Osteoblast (primary cell): ENCODE measurements at regions not wholly inside any gene's neighbourhood (a gene's known extent, or its start where the extent isn't known, plus 50 kb on each side); places are given as distances from the start of the nearest gene placed in this dataset.

ENCODE experiments used
- DNase-seq: peaks from one replicate; pipeline ENCODE4 v3.0.0; 2011; ENCODE audit warnings: low spot score, mixed read lengths; ENCODE audit not compliant: insufficient read length; ENCODE audit errors: missing footprints
- H2AFZ ChIP-seq: 2 replicates; pipeline ENCODE4 v1.6.0; 2011; ENCODE audit warnings: mild to moderate bottlenecking, low read length
- H3K27ac ChIP-seq: 2 replicates; pipeline ENCODE4 v1.5.1; 2011; ENCODE audit warnings: mild to moderate bottlenecking, low read depth, low read length, moderate library complexity
- H3K27me3 ChIP-seq: 2 replicates; pipeline ENCODE4 v1.6.0; 2012; ENCODE audit warnings: mild to moderate bottlenecking, control low read depth, inconsistent platforms, low read length, moderate library complexity; ENCODE audit not compliant: insufficient read depth
- H3K36me3 ChIP-seq: 2 replicates; pipeline ENCODE4 v1.5.1; 2011; ENCODE audit warnings: mild to moderate bottlenecking, low read length, control low read depth, moderate library complexity; ENCODE audit not compliant: insufficient read depth
- H3K4me1 ChIP-seq: 2 replicates; pipeline ENCODE4 v1.5.1; 2011; ENCODE audit warnings: mild to moderate bottlenecking, low read length, control low read depth, moderate library complexity; ENCODE audit not compliant: insufficient read depth
- H3K4me2 ChIP-seq: 2 replicates; pipeline ENCODE4 v1.6.0; 2011; ENCODE audit warnings: mild to moderate bottlenecking, low read length; ENCODE audit not compliant: insufficient read depth
- H3K4me3 ChIP-seq: fragments of 200-600 bp; sonication (generic); 3 replicates; pipeline ENCODE4 v1.5.1; 2012; ENCODE audit warnings: mild to moderate bottlenecking, low read length, inconsistent platforms; ENCODE audit not compliant: insufficient read depth
- H3K79me2 ChIP-seq: 2 replicates; pipeline ENCODE4 v1.6.0; 2012; ENCODE audit warnings: mild to moderate bottlenecking, low read length, control low read depth, inconsistent platforms; ENCODE audit not compliant: insufficient read depth
- H3K9me3 ChIP-seq: 2 replicates; pipeline ENCODE4 v1.5.1; 2011; ENCODE audit warnings: low read depth, low read length, control low read depth
- H4K20me1 ChIP-seq: 2 replicates; pipeline ENCODE4 v1.6.0; 2012; ENCODE audit warnings: mild to moderate bottlenecking, low read length, control low read depth; ENCODE audit not compliant: insufficient read depth
- TF ChIP-seq, protein P1 (sequence below): IDR thresholded peaks from 2 replicates; pipeline ENCODE4 v1.5.1; 2011; ENCODE audit warnings: mild to moderate bottlenecking, low read depth, low read length, moderate library complexity; ENCODE audit errors: extremely low read depth

DNA sequence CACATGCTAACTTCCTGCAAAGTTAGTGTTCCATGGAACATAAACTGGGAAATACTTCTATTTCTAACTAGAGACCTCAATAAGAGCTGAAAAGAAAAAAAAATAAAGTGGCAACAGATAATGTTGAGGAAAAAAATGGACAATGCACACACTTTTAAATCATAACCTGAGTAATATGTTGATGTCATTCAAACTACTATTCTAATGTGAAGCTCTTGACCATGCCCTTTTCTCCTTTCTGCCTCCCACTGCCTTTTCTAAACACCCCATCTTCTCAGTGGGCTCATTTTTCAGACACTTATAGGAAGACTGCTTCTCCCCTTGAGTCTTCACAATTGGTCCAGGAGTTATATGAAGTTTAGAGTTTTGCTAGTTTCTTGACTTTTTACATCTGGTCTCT lies 280.9 kb upstream of the NT5C1B start:
- no peaks in the 10 kb centered on the region for H3K4me1 ChIP-seq
- H3K4me2 ChIP-seq = no peak overlapping the region
- no peaks in the 10 kb centered on the region for H3K36me3 ChIP-seq
- DNase-seq = no peak
- H2AFZ ChIP-seq = no peak overlapping the region
- no peaks in the 10 kb centered on the region for H4K20me1 ChIP-seq
- H3K27me3 ChIP-seq = no peaks in the 10 kb centered on the region
- no peaks in the 10 kb centered on the region for H3K9me3 ChIP-seq
- H3K4me3 ChIP-seq = no peak overlapping the region
- H3K27ac ChIP-seq = no peak overlapping the region
- TF ChIP-seq, protein P1, sequence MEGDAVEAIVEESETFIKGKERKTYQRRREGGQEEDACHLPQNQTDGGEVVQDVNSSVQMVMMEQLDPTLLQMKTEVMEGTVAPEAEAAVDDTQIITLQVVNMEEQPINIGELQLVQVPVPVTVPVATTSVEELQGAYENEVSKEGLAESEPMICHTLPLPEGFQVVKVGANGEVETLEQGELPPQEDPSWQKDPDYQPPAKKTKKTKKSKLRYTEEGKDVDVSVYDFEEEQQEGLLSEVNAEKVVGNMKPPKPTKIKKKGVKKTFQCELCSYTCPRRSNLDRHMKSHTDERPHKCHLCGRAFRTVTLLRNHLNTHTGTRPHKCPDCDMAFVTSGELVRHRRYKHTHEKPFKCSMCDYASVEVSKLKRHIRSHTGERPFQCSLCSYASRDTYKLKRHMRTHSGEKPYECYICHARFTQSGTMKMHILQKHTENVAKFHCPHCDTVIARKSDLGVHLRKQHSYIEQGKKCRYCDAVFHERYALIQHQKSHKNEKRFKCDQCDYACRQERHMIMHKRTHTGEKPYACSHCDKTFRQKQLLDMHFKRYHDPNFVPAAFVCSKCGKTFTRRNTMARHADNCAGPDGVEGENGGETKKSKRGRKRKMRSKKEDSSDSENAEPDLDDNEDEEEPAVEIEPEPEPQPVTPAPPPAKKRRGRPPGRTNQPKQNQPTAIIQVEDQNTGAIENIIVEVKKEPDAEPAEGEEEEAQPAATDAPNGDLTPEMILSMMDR = no peak
- no peaks in the 10 kb centered on the region for H3K79me2 ChIP-seq

DNA sequence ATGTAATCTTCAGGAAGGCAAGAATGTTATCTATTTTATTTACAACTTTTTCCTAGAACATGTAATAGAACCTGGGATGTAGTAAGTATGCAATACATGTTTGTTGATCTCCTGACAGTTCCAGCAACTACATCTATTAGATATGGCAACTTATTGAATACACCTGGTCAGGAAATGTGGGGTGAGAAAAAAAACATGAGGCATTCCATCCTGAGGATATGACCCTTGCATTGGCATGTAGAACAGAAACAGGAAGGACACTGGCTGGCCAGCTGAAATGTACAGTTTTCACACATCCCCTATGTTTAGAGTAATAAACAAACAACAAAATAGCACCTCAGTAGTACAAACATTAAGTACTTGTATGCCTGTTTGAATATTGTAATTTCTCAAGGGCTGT lies 272.6 kb upstream of the NT5C1B start:
- no peaks in the 10 kb centered on the region for H3K36me3 ChIP-seq
- no peaks in the 10 kb centered on the region for H3K79me2 ChIP-seq
- H3K27me3 ChIP-seq = peaks cover 2% of the 10 kb centered on the region
- H2AFZ ChIP-seq = no peak overlapping the region
- no peak for DNase-seq
- TF ChIP-seq, protein P1 = no peak
- H3K4me2 ChIP-seq = no peak overlapping the region
- H4K20me1 ChIP-seq = no peaks in the 10 kb centered on the region
- no peak overlapping the region for H3K27ac ChIP-seq
- H3K9me3 ChIP-seq = no peaks in the 10 kb centered on the region
- no peak overlapping the region for H3K4me3 ChIP-seq
- no peaks in the 10 kb centered on the region for H3K4me1 ChIP-seq

DNA sequence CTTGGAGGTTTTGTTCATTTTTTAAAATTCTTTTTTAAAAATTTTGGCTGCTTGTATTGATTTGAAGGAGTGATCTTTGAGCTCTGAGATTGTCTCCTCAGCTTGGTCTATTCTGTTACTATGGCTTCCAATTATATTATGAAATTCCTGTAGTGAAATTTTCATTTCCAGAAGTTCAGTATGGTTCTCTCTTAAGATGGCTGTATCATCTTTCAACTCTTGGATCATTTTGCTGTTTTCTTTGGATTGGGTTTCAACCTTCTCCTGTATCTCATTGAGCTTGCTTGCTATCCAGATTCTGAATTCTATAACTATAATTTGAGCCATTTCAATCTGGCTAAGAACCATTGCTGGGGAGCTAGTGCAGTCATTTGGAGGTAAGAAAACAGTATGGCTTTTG lies 270.8 kb upstream of the NT5C1B start:
- Histone ChIP-seq H3K4me1 (no peaks in the 10 kb centered on the region), H3K79me2 (no peaks in the 10 kb centered on the region), H3K27ac (no peak overlapping the region), H4K20me1 (no peaks in the 10 kb centered on the region), H3K9me3 (no peaks in the 10 kb centered on the region), H3K4me2 (no peak overlapping the region), H3K4me3 (no peak overlapping the region), H2AFZ (no peak overlapping the region), H3K27me3 (peaks cover 2% of the 10 kb centered on the region), H3K36me3 (no peaks in the 10 kb centered on the region)
- no peak for DNase-seq
- TF ChIP-seq, protein P1 = no peak

DNA sequence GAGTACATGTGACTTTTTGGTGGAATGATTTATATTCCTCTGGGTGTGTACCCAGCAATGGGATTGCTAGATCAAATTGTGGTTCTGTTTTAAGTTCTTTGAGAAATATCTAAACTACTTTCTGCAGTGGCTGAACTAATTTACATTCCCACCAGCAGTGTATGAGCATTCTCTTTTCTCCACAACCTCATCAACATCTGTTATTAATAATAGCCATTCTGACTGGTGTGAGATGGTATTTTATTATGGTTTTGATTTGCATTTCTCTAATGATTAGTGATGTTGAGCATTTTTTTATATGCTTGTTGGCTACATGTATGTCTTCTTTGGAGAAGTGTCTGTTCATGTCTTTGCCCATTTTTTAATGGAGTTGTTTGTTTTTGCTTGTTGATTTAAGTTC lies 267.4 kb upstream of the NT5C1B start:
- Histone ChIP-seq H4K20me1 (no peaks in the 10 kb centered on the region), H3K9me3 (no peaks in the 10 kb centered on the region), H3K36me3 (no peaks in the 10 kb centered on the region), H3K27ac (no peak overlapping the region), H2AFZ (no peak overlapping the region), H3K4me3 (no peak overlapping the region), H3K27me3 (peaks cover 2% of the 10 kb centered on the region), H3K4me2 (no peak overlapping the region), H3K79me2 (no peaks in the 10 kb centered on the region), H3K4me1 (no peaks in the 10 kb centered on the region)
- TF ChIP-seq, protein P1 = no peak
- DNase-seq = no peak
